ENCODE measurements at regions not wholly inside any gene's neighbourhood (a gene's known extent, or its start where the extent isn't known, plus 50 kb on each side); places are given as distances from the start of the nearest gene placed in this dataset.

- TF ChIP-seq SNAI2 (CRISPR knock-in tag; IDR thresholded peaks at IDR 0.05) (no peak), CSRNP3 (CRISPR knock-in tag; IDR thresholded peaks at IDR 0.05) (no peak), PATZ1 (CRISPR knock-in tag; IDR thresholded peaks at IDR 0.05; ENCODE audit: borderline replicate concordance) (no peak), ZFP3 (CRISPR knock-in tag; IDR thresholded peaks at IDR 0.05) (no peak)
Observed at GRCh38 chr21:39105341-39105765, 77.9 kb downstream of the PSMG1 start.
